H4 (cell line): ENCODE measurements at regions not wholly inside any gene's neighbourhood (a gene's known extent, or its start where the extent isn't known, plus 50 kb on each side); places are given as distances from the start of the nearest gene placed in this dataset.

Source experiments
- DNase-seq: peaks from one replicate; pipeline ENCODE4 v3.0.0-alpha.2; 2015; ENCODE audit warnings: low spot score

GRCh38 chr1:18013216-18013615 lies 94.4 kb upstream of the IGSF21 start:
- no peak for DNase-seq

- no peak for DNase-seq
Observed at GRCh38 chr1:18015719-18016118, 91.9 kb upstream of the IGSF21 start.

DNA sequence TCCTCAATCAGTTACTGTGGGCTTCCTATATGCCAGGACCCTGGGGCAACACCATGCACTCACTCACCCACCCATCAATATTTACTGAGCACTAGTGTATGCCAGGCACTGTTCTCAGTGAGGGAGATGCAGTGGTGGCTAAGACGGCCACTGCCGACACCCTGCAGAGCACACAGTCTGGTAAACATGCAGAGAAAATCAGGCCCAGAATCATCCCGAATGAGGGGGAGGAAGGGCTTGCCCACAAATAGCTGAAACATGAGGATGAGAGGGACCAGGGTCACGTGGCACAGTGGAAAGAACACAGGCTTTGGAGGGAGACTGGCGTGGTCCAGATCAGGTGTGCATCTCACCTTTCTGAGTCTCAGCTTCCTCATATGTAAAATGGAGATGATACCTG lies 89.2 kb upstream of the IGSF21 start:
- DNase-seq, result no peak

DNA sequence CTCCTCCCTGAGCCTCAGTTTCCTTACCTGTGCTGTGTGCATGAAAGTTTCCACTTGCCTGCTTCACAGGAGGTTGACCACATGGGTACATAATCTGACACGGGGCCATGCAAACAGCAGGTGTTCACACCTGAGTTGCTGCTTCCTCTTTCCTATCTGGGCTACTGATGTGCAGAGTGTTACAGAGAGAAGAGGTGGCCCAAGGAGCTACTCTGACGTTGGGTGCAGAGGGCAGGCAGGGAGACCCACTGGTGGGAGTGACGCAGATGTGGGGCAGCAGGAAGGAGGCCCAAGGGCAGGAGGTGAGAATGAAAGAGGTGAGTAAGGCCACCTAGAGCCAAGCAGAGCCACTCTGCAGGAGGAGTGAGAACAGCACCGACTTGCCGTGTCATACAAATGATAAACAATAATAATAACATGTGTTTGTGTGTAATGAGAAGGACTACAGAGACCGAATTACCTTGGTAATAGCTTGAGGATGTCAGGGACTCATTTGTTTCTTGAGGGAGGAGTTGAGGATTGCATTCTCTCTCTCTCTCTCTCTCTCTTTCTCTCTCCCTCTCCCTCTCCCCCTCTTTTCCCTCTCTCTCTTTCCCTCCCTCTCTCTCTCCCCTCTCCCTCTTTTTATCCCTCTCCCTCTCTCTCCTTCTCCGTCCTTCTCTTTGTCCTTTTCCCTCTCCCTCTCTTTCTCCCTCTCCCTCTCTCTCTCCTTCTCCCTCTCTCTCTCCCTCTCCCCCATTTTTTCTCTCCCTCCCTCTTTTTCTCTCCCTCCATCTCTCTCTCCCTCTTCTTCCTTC lies 87.4 kb upstream of the IGSF21 start:
- no peak for DNase-seq

DNA sequence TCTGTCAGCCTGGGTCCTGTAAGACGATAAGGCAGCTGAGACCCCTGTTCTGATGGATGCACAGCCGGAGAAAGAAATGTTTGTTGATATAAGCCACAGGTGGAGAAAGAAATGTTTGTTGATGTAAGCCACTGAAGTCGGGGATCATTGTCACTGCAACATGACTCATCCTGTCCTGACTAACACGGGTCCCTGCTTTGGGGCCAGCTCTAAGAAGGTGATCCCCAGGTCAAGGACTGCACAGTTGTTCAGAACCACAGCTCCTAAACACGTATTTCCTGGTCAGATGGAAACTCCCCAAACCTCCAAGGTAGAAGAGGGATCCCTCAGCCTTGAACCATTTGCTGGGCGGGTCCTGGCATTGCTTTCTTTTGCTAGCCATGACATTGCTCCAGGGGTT lies 86.4 kb upstream of the IGSF21 start:
- DNase-seq, result no peak

GRCh38 chr1:18032172-18032859 lies 75.3 kb upstream of the IGSF21 start:
- no peak for DNase-seq

DNA sequence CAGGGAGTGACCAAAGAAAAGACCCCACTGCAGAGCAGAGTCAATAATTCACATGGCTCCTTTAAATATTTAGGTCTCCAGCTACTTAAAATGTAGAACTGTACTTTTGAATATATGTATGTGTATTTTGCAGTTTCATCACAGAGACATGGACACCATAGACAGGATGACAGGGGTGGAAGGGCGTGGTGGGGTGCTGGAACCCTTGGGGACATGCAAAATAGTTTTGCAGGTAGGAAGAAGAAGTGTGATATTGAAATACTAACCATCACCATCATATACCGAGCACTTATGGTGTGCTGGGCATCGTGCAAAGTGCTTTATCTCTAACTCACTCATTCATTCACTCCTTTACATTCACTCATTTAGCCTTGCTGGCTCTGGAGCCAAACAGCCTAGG lies 72.5 kb upstream of the IGSF21 start:
- DNase-seq, result no peak

DNA sequence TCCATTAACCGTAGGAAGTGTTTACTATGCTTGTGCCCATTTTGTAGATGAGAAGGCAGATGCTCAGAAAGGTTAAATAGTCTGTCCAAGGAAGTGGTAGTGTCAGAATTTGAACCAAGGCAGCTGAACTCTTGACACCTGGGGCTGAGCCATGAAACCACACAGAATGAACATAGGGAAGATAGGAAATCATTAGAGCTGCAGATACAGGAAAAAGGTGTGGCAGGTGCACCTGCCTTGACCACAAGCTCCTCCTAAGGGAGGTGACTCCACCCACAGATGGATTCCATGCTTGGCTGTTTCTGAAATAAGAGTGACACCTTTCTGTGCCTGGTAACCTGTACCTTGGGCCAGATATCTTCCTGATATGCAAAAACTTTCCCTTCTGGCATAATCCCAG lies 69.9 kb upstream of the IGSF21 start:
- no peak for DNase-seq

DNA sequence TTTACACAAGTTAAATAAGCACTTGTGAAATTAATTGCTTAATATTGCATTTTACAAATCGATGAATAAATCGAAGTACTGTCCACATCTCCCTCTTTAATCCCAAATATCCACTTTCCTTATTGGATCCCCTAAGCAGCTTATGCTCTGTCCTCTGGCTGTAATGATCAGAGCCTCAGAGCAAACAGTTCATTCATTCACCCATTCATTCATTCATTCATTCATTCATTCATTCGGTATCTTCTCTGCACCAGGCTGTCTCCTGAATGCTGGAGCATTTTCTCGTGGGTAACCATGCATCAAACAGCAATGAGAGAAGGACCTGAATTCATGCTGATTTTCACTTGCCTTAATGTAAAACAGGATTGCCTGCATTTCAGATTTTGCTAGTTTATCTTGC lies 69.5 kb upstream of the IGSF21 start:
- no peak for DNase-seq

DNA sequence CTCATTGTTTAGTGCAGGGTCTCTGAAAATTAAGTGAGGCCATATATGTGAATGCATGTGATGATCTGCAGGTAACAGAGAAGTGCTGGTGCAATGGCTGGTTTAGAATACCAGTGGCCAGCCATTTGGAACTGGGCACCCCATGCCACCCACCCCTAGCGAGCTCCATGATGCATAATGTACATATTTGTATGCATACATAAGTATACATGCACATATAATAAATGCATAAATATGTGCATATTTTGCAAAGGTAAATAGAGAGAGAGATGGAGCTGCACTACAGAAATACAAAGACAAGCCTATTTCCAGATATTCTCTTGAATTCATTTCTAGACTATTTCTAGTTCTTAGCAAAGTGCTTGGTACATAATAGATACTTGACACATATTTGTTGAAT lies 68.5 kb upstream of the IGSF21 start:
- DNase-seq, result no peak

- no peak for DNase-seq
Observed at GRCh38 chr1:18041102-18041501, 66.5 kb upstream of the IGSF21 start.

GRCh38 chr1:18041685-18042355 lies 65.8 kb upstream of the IGSF21 start:
- DNase-seq, result no peak

DNA sequence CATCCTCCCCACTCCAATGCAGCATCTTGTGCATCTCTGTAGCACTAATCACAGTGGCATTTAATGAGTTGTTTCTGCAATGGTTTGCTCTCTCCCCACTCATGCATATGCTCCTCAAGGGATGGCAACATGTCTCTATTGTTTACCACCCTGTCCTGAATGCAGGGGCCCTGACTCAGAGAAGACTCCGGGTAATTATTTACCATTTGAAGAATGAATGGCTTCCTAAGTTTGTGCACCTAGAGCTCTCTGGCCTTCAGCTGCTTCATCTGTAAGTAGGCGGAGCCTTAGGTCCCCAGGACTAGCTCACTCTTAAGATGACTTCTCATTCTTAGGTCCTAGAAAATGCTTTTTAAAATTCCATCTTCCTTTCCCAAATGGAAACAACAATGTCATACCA lies 63.7 kb upstream of the IGSF21 start:
- no peak for DNase-seq

GRCh38 chr1:18045203-18045602 lies 62.4 kb upstream of the IGSF21 start:
- DNase-seq, result no peak

DNA sequence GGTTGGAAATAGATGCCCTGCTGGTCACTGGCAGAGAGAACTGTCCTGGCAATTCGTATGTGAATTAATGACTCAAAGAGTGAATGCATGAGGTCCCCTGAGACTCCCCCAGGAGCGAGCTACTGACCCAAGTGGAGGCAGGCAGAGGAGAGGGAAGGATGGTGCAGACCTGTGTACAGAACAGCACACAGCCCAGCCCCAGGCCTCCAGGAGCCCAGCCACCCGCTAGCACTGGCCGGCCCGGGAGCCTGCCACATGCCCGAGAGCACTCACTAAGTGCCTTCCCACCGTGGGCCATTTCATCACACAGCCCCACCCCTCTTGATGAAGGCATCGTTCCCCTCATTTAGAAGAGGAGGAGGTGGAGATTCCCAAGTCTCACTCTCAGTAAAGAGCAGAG lies 62.0 kb upstream of the IGSF21 start:
- DNase-seq, result no peak

DNA sequence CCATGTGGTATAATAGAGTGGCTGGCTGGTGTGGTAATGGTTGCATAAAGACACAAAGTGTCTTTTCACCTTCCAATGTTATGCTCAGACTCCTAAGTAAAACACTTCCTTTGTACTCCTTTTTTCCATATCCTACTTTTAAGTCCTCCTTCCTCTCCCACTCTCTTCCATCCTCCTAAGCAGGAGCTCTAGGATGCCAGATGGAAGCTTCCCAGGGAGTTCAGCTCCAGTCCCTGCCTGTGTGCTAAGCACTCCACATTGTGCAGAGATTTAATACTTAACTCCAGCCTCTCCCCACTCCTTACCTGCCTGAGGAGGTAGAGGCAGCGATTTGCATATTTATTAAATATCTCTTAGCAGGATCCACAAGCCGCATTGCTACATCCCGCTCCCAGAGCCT lies 60.5 kb upstream of the IGSF21 start:
- DNase-seq, result no peak

GRCh38 chr1:18049228-18049627 lies 58.4 kb upstream of the IGSF21 start:
- no peak for DNase-seq

DNA sequence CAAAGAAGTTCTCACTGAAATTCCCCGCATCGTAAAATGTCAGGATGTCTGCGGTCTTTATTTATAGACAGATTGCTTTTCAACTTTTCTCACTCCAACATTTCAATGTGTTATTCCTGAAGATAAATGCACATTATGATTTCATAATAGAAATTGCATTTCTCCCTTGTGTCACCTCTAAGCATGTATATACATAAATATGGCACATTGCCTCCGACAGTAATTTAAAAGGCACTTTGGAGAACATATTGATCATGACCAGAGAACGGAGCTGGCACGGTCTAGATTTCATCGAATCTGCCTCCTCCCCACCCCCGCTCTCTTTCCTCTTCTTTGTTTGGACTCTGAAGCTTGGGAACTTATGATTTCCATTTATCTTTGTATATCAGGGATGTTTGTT lies 54.9 kb upstream of the IGSF21 start:
- DNase-seq, result no peak

- DNase-seq, result no peak
Observed at GRCh38 chr1:18055156-18055555, 52.4 kb upstream of the IGSF21 start.

DNA sequence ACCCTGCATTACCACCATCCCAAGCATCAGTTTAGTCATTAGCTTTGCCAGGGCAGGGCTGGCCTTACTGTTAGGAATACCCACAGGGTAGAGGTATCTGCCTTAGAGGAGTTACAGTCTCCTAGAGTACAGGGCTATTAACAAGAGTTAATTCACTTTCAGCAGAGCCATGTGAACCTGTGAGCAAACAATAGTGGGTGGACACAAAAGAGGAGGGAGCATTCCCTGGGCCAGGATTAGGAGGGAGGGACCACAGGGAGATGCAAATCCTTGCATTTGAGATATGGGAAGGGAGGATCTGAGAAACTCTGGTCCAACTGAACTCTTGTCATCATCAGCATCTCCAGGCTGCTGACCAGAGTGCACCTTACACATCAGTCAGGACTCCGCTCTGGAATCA lies 51.1 kb upstream of the IGSF21 start:
- DNase-seq, result no peak

GRCh38 chr1:18057623-18058022 lies 50.0 kb upstream of the IGSF21 start:
- DNase-seq, result no peak
